ENCODE measurements at regions not wholly inside any gene's neighbourhood (a gene's known extent, or its start where the extent isn't known, plus 50 kb on each side); places are given as distances from the start of the nearest gene placed in this dataset.

GRCh38 chr11:121944556-121945230 is 171.3 kb downstream of the BLID start:
- H3K4me1 Mint-ChIP-seq, result no peaks in the 10 kb centered on the region
- H3K4me3 Mint-ChIP-seq, result no peak overlapping the region
- H3K27ac Mint-ChIP-seq (ENCODE audit: unreplicated experiment), result no peak overlapping the region
- peaks cover 9% of the 10 kb centered on the region for H3K9me3 Mint-ChIP-seq
- H3K27me3 Mint-ChIP-seq (ENCODE audit: low read depth), result no peaks in the 10 kb centered on the region
- no peak for DNase-seq (ENCODE audit: low read depth, low spot score)
- peaks cover 8% of the 10 kb centered on the region for H3K36me3 Mint-ChIP-seq (ENCODE audit: low read depth)
- TF ChIP-seq CTCF (conservative IDR thresholded peaks at IDR 0.05), result no peak

GRCh38 chr11:121938076-121938475 is 177.9 kb downstream of the BLID start:
- Mint-ChIP-seq H3K4me3 (no peak overlapping the region), H3K27me3 (ENCODE audit: low read depth) (peaks cover 3% of the 10 kb centered on the region), H3K36me3 (ENCODE audit: low read depth) (no peaks in the 10 kb centered on the region), H3K27ac (ENCODE audit: unreplicated experiment) (no peak overlapping the region), H3K9me3 (no peaks in the 10 kb centered on the region), H3K4me1 (no peaks in the 10 kb centered on the region)
- no peak for TF ChIP-seq CTCF (conservative IDR thresholded peaks at IDR 0.05)
- no peak for DNase-seq (ENCODE audit: low read depth, low spot score)

- peaks cover 3% of the 10 kb centered on the region for H3K27me3 Mint-ChIP-seq (ENCODE audit: low read depth)
- no peak overlapping the region for H3K27ac Mint-ChIP-seq (ENCODE audit: unreplicated experiment)
- no peaks in the 10 kb centered on the region for H3K36me3 Mint-ChIP-seq (ENCODE audit: low read depth)
- DNase-seq (ENCODE audit: low read depth, low spot score), result no peak
- H3K4me1 Mint-ChIP-seq, result peaks cover 10% of the 10 kb centered on the region
- no peak overlapping the region for H3K4me3 Mint-ChIP-seq
- TF ChIP-seq CTCF (conservative IDR thresholded peaks at IDR 0.05), result no peak
- H3K9me3 Mint-ChIP-seq, result no peaks in the 10 kb centered on the region
Measured at GRCh38 chr11:121936781-121937447, 179.1 kb downstream of the BLID start.

- no peak for DNase-seq (ENCODE audit: low read depth, low spot score)
- peaks cover 15% of the 10 kb centered on the region for H3K4me1 Mint-ChIP-seq
- no peaks in the 10 kb centered on the region for H3K9me3 Mint-ChIP-seq
- H3K27ac Mint-ChIP-seq (ENCODE audit: unreplicated experiment), result no peak overlapping the region
- H3K27me3 Mint-ChIP-seq (ENCODE audit: low read depth), result peaks cover 3% of the 10 kb centered on the region
- no peak overlapping the region for H3K4me3 Mint-ChIP-seq
- no peak for TF ChIP-seq CTCF (conservative IDR thresholded peaks at IDR 0.05)
- no peaks in the 10 kb centered on the region for H3K36me3 Mint-ChIP-seq (ENCODE audit: low read depth)
Measured at GRCh38 chr11:121936370-121936769, 179.6 kb downstream of the BLID start.

GRCh38 chr11:121933694-121934093 is 182.3 kb downstream of the BLID start:
- no peak for TF ChIP-seq CTCF (conservative IDR thresholded peaks at IDR 0.05)
- Mint-ChIP-seq H3K36me3 (ENCODE audit: low read depth) (no peaks in the 10 kb centered on the region), H3K27me3 (ENCODE audit: low read depth) (peaks cover 3% of the 10 kb centered on the region), H3K9me3 (no peaks in the 10 kb centered on the region), H3K4me1 (peaks cover 15% of the 10 kb centered on the region), H3K27ac (ENCODE audit: unreplicated experiment) (no peak overlapping the region), H3K4me3 (no peak overlapping the region)
- DNase-seq (ENCODE audit: low read depth, low spot score), result no peak
